ENCODE measurements at regions not wholly inside any gene's neighbourhood (a gene's known extent, or its start where the extent isn't known, plus 50 kb on each side); places are given as distances from the start of the nearest gene placed in this dataset.

- TF ChIP-seq, protein P1, sequence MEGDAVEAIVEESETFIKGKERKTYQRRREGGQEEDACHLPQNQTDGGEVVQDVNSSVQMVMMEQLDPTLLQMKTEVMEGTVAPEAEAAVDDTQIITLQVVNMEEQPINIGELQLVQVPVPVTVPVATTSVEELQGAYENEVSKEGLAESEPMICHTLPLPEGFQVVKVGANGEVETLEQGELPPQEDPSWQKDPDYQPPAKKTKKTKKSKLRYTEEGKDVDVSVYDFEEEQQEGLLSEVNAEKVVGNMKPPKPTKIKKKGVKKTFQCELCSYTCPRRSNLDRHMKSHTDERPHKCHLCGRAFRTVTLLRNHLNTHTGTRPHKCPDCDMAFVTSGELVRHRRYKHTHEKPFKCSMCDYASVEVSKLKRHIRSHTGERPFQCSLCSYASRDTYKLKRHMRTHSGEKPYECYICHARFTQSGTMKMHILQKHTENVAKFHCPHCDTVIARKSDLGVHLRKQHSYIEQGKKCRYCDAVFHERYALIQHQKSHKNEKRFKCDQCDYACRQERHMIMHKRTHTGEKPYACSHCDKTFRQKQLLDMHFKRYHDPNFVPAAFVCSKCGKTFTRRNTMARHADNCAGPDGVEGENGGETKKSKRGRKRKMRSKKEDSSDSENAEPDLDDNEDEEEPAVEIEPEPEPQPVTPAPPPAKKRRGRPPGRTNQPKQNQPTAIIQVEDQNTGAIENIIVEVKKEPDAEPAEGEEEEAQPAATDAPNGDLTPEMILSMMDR (IDR thresholded peaks at IDR 0.05): no peak
- TF ChIP-seq POLR2A (IDR thresholded peaks at IDR 0.05): no peak
Measured at GRCh38 chr7:68417659-68418058, 1180.6 kb upstream of the AUTS2 start.
